ENCODE measurements at regions not wholly inside any gene's neighbourhood (a gene's known extent, or its start where the extent isn't known, plus 50 kb on each side); places are given as distances from the start of the nearest gene placed in this dataset.

- DNase-seq: no peak
Observed at GRCh38 chr6:90722648-90723047, 135.8 kb upstream of the MAP3K7 start.

- no peak for DNase-seq
Observed at GRCh38 chr6:90720404-90720803, 133.5 kb upstream of the MAP3K7 start.

- no peak for DNase-seq
Observed at GRCh38 chr6:90719321-90720195, 132.7 kb upstream of the MAP3K7 start.

- DNase-seq: no peak
Observed at GRCh38 chr6:90716376-90716775, 129.5 kb upstream of the MAP3K7 start.

GRCh38 chr6:90715093-90715655 is 128.3 kb upstream of the MAP3K7 start:
- no peak for DNase-seq

GRCh38 chr6:90714319-90714718 is 127.4 kb upstream of the MAP3K7 start:
- DNase-seq: no peak

- DNase-seq: no peak
Observed at GRCh38 chr6:90712114-90712513, 125.2 kb upstream of the MAP3K7 start.

GRCh38 chr6:90709431-90709996 is 122.6 kb upstream of the MAP3K7 start:
- no peak for DNase-seq

- DNase-seq: no peak
Observed at GRCh38 chr6:90708206-90708737, 121.4 kb upstream of the MAP3K7 start.

GRCh38 chr6:90707246-90707645 is 120.4 kb upstream of the MAP3K7 start:
- no peak for DNase-seq

- DNase-seq: no peak
Observed at GRCh38 chr6:90703336-90703735, 116.5 kb upstream of the MAP3K7 start.

GRCh38 chr6:90701926-90702325 is 115.1 kb upstream of the MAP3K7 start:
- no peak for DNase-seq

GRCh38 chr6:90701146-90701781 is 114.4 kb upstream of the MAP3K7 start:
- no peak for DNase-seq

GRCh38 chr6:90695316-90695715 is 108.4 kb upstream of the MAP3K7 start:
- no peak for DNase-seq

GRCh38 chr6:90694802-90695201 is 107.9 kb upstream of the MAP3K7 start:
- DNase-seq: no peak

- no peak for DNase-seq
Observed at GRCh38 chr6:90691823-90692222, 105.0 kb upstream of the MAP3K7 start.

GRCh38 chr6:90689172-90689571 is 102.3 kb upstream of the MAP3K7 start:
- no peak for DNase-seq

- DNase-seq: no peak
Observed at GRCh38 chr6:90687775-90688380, 101.0 kb upstream of the MAP3K7 start.

- no peak for DNase-seq
Observed at GRCh38 chr6:90681863-90682262, 95.0 kb upstream of the MAP3K7 start.

- no peak for DNase-seq
Observed at GRCh38 chr6:90678049-90678779, 91.3 kb upstream of the MAP3K7 start.

- DNase-seq: no peak
Observed at GRCh38 chr6:90677440-90677839, 90.6 kb upstream of the MAP3K7 start.
